Activated CD8-positive, alpha-beta T cell treated with anti-CD3 and anti-CD28 coated beads for 36 hours (primary cell): ENCODE measurements at regions not wholly inside any gene's neighbourhood (a gene's known extent, or its start where the extent isn't known, plus 50 kb on each side); places are given as distances from the start of the nearest gene placed in this dataset.

Source experiments
- ATAC-seq: fragments of 200-7000 bp; cut with Tn5 transposase; one replicate; pipeline ENCODE4 v1.10.0; 2021; ENCODE audit warnings: mild to moderate bottlenecking, moderate library complexity
- CTCF ChIA-PET: fragments of 350-600 bp; sonication (Branson Sonifier 250); formaldehyde crosslinking; loops from one replicate; lab custom pipeline; 2021; ENCODE audit warnings: antibody characterized with exemption; lab: Charles Lee
- POLR2A ChIA-PET: fragments of 350-600 bp; sonication (Branson Sonifier 250); formaldehyde crosslinking; loops from one replicate; lab custom pipeline; 2021; ENCODE audit warnings: antibody characterized with exemption; lab: Charles Lee
- DNase-seq: peaks from one replicate; pipeline ENCODE4 v3.0.0-alpha.2; 2020
- H3K27ac Mint-ChIP-seq: one replicate; pipeline ENCODE4 v1.8.0; 2021; ENCODE audit warnings: mild to moderate bottlenecking, mixed read lengths
- H3K27me3 Mint-ChIP-seq: one replicate; pipeline ENCODE4 v1.8.0; 2021; ENCODE audit warnings: mixed read lengths
- H3K36me3 Mint-ChIP-seq: one replicate; pipeline ENCODE4 v1.8.0; 2021; ENCODE audit warnings: low read depth, mixed read lengths
- H3K4me1 Mint-ChIP-seq: one replicate; pipeline ENCODE4 v1.8.0; 2021; ENCODE audit warnings: low read depth, mixed read lengths
- H3K4me3 Mint-ChIP-seq: one replicate; pipeline ENCODE4 v1.8.0; 2021; ENCODE audit warnings: mild to moderate bottlenecking, moderate library complexity, mixed read lengths
- H3K9me3 Mint-ChIP-seq: one replicate; pipeline ENCODE4 v1.8.0; 2021; ENCODE audit warnings: mixed read lengths
- CTCF ChIP-seq: fragments of 200-600 bp; IDR thresholded peaks from one replicate; pipeline ENCODE4 v1.8.0; 2022; ENCODE audit warnings: antibody characterized with exemption, mild to moderate bottlenecking
- intact Hi-C: fragments of 100-400 bp; cut with micrococcal nuclease; formaldehyde crosslinking; loops from one replicate; pipeline ENCODE4 v1.10.0; 2022

GRCh38 chr13:88802886-88803285 is 1131.7 kb downstream of the SLITRK5 start:
- Mint-ChIP-seq H3K9me3 (peaks cover 6% of the 10 kb centered on the region), H3K27me3 (no peaks in the 10 kb centered on the region), H3K4me3 (no peak overlapping the region), H3K36me3 (no peaks in the 10 kb centered on the region), H3K4me1 (no peaks in the 10 kb centered on the region), H3K27ac (no peak overlapping the region)
- ChIA-PET CTCF (no interaction called here), POLR2A (no interaction called here)
- intact Hi-C loops, result no loop called here
- no peak for TF ChIP-seq CTCF
- DNase-seq (no peak), ATAC-seq (no peak)

- ATAC-seq (no peak), DNase-seq (no peak)
- no peaks in the 10 kb centered on the region for H3K27me3 Mint-ChIP-seq
- no peak overlapping the region for H3K27ac Mint-ChIP-seq
- intact Hi-C loops, result no loop called here
- H3K9me3 Mint-ChIP-seq, result peaks cover 14% of the 10 kb centered on the region
- ChIA-PET POLR2A (no interaction called here), CTCF (no interaction called here)
- no peak for TF ChIP-seq CTCF
- H3K4me3 Mint-ChIP-seq, result no peak overlapping the region
- no peaks in the 10 kb centered on the region for H3K4me1 Mint-ChIP-seq
- H3K36me3 Mint-ChIP-seq, result no peaks in the 10 kb centered on the region
These were observed 1135.3 kb downstream of the SLITRK5 start for GRCh38 chr13:88806438-88806837.

- POLR2A ChIA-PET, result no interaction called here
- DNase-seq, result no peak
- Mint-ChIP-seq H3K27ac (no peak overlapping the region), H3K9me3 (peaks cover 5% of the 10 kb centered on the region), H3K4me3 (no peak overlapping the region), H3K36me3 (no peaks in the 10 kb centered on the region), H3K27me3 (no peaks in the 10 kb centered on the region), H3K4me1 (no peaks in the 10 kb centered on the region)
- no peak for TF ChIP-seq CTCF
- no peak for ATAC-seq
- CTCF ChIA-PET, result no interaction called here
- intact Hi-C loops, result no loop called here
These were observed 1146.4 kb downstream of the SLITRK5 start for GRCh38 chr13:88817560-88817959.

- peaks cover 3% of the 10 kb centered on the region for H3K9me3 Mint-ChIP-seq
- ChIA-PET POLR2A (no interaction called here), CTCF (no interaction called here)
- ATAC-seq (no peak), DNase-seq (no peak)
- H3K27me3 Mint-ChIP-seq, result no peaks in the 10 kb centered on the region
- no peaks in the 10 kb centered on the region for H3K36me3 Mint-ChIP-seq
- H3K4me3 Mint-ChIP-seq, result no peak overlapping the region
- H3K27ac Mint-ChIP-seq, result no peak overlapping the region
- no peak for TF ChIP-seq CTCF
- intact Hi-C loops, result no loop called here
- no peaks in the 10 kb centered on the region for H3K4me1 Mint-ChIP-seq
These were observed 1151.9 kb downstream of the SLITRK5 start for GRCh38 chr13:88823114-88823513.

- H3K27me3 Mint-ChIP-seq, result no peaks in the 10 kb centered on the region
- ATAC-seq (no peak), DNase-seq (no peak)
- no peaks in the 10 kb centered on the region for H3K36me3 Mint-ChIP-seq
- H3K4me3 Mint-ChIP-seq, result no peak overlapping the region
- H3K27ac Mint-ChIP-seq, result no peak overlapping the region
- intact Hi-C loops, result no loop called here
- POLR2A ChIA-PET, result no interaction called here
- no peaks in the 10 kb centered on the region for H3K4me1 Mint-ChIP-seq
- no peak for TF ChIP-seq CTCF
- CTCF ChIA-PET, result no interaction called here
- peaks cover 6% of the 10 kb centered on the region for H3K9me3 Mint-ChIP-seq
These were observed 1153.0 kb downstream of the SLITRK5 start for GRCh38 chr13:88824218-88824617.
